ENCODE measurements at regions not wholly inside any gene's neighbourhood (a gene's known extent, or its start where the extent isn't known, plus 50 kb on each side); places are given as distances from the start of the nearest gene placed in this dataset.

- H3K79me2 ChIP-seq (ENCODE audit: control insufficient read depth, insufficient read depth, low read length), result no peaks in the 10 kb centered on the region
- H2AFZ ChIP-seq (ENCODE audit: control insufficient read depth, low read length), result no peak overlapping the region
- TF ChIP-seq EZH2 (IDR thresholded peaks at IDR 0.05; ENCODE audit: low read length), result no peak
- no peak for TF ChIP-seq CTCF (optimal IDR thresholded peaks at IDR 0.05 in 1 of 3, IDR thresholded peaks at IDR 0.05 in 1 of 3, conservative IDR thresholded peaks at IDR 0.05 in 1 of 3; ENCODE audit: extremely low read depth in 1 of 3, insufficient read depth in 2 of 3, low read length in 3 of 3)
- no peaks in the 10 kb centered on the region for H3K36me3 ChIP-seq (ENCODE audit: control insufficient read depth in 2 of 2, extremely low read depth in 1 of 2, insufficient read depth in 2 of 2, low read length in 2 of 2)
- H3K9me1 ChIP-seq (ENCODE audit: control insufficient read depth, extremely low read depth, insufficient read depth, low read length), result no peaks in the 10 kb centered on the region
- dilution Hi-C loops (cut with MboI; ENCODE audit: extremely low pct_ligation_motif_present, low sequenced_read_pairs), result no loop called here
- no peaks in the 10 kb centered on the region for H4K20me1 ChIP-seq (ENCODE audit: control insufficient read depth, extremely low read depth, insufficient read depth, low read length)
- H3K4me2 ChIP-seq (ENCODE audit: control insufficient read depth, extremely low read depth, insufficient read depth, low read depth, low read length), result no peak overlapping the region
- no peak overlapping the region for H3K27ac ChIP-seq (ENCODE audit: control insufficient read depth, insufficient read depth, low read length)
- FAIRE-seq (no peak), DNase-seq (ENCODE audit: low read depth, low spot score) (no peak)
- no peak overlapping the region for H3K9ac ChIP-seq (ENCODE audit: control insufficient read depth, extremely low read depth, insufficient read depth, low read length)
- no peaks in the 10 kb centered on the region for H3K27me3 ChIP-seq (ENCODE audit: control insufficient read depth, extremely low read depth, insufficient read depth, low read length)
- no peaks in the 10 kb centered on the region for H3K4me1 ChIP-seq (ENCODE audit: control insufficient read depth, extremely low read depth, insufficient read depth, low read length)
- peaks cover 4% of the 10 kb centered on the region for H3K9me3 ChIP-seq (ENCODE audit: control insufficient read depth, low read depth, low read length)
- no peak overlapping the region for H3K4me3 ChIP-seq (ENCODE audit: control insufficient read depth in 2 of 3, extremely low read depth in 1 of 3, insufficient read depth in 2 of 3, low read depth in 1 of 3, low read length in 3 of 3)
Measured at GRCh38 chr5:152811988-152812387, 406.9 kb upstream of the NMUR2 start.

- TF ChIP-seq CTCF (optimal IDR thresholded peaks at IDR 0.05 in 1 of 3, IDR thresholded peaks at IDR 0.05 in 1 of 3, conservative IDR thresholded peaks at IDR 0.05 in 1 of 3; ENCODE audit: extremely low read depth in 1 of 3, insufficient read depth in 2 of 3, low read length in 3 of 3) (no peak), EZH2 (IDR thresholded peaks at IDR 0.05; ENCODE audit: low read length) (no peak)
- no peak overlapping the region for H2AFZ ChIP-seq (ENCODE audit: control insufficient read depth, low read length)
- DNase-seq (ENCODE audit: low read depth, low spot score) (no peak), FAIRE-seq (no peak)
- H3K79me2 ChIP-seq (ENCODE audit: control insufficient read depth, insufficient read depth, low read length), result no peaks in the 10 kb centered on the region
- no peaks in the 10 kb centered on the region for H3K36me3 ChIP-seq (ENCODE audit: control insufficient read depth in 2 of 2, extremely low read depth in 1 of 2, insufficient read depth in 2 of 2, low read length in 2 of 2)
- H3K4me3 ChIP-seq (ENCODE audit: control insufficient read depth in 2 of 3, extremely low read depth in 1 of 3, insufficient read depth in 2 of 3, low read depth in 1 of 3, low read length in 3 of 3), result no peak overlapping the region
- H3K9me1 ChIP-seq (ENCODE audit: control insufficient read depth, extremely low read depth, insufficient read depth, low read length), result no peaks in the 10 kb centered on the region
- H3K27me3 ChIP-seq (ENCODE audit: control insufficient read depth, extremely low read depth, insufficient read depth, low read length), result no peaks in the 10 kb centered on the region
- no peaks in the 10 kb centered on the region for H3K4me1 ChIP-seq (ENCODE audit: control insufficient read depth, extremely low read depth, insufficient read depth, low read length)
- H3K27ac ChIP-seq (ENCODE audit: control insufficient read depth, insufficient read depth, low read length), result no peak overlapping the region
- dilution Hi-C loops (cut with MboI; ENCODE audit: extremely low pct_ligation_motif_present, low sequenced_read_pairs), result no loop called here
- no peak overlapping the region for H3K9ac ChIP-seq (ENCODE audit: control insufficient read depth, extremely low read depth, insufficient read depth, low read length)
- no peak overlapping the region for H3K4me2 ChIP-seq (ENCODE audit: control insufficient read depth, extremely low read depth, insufficient read depth, low read depth, low read length)
- H4K20me1 ChIP-seq (ENCODE audit: control insufficient read depth, extremely low read depth, insufficient read depth, low read length), result no peaks in the 10 kb centered on the region
- peaks cover 4% of the 10 kb centered on the region for H3K9me3 ChIP-seq (ENCODE audit: control insufficient read depth, low read depth, low read length)
Measured at GRCh38 chr5:152813526-152813925, 408.4 kb upstream of the NMUR2 start.
